ENCODE measurements at regions not wholly inside any gene's neighbourhood (a gene's known extent, or its start where the extent isn't known, plus 50 kb on each side); places are given as distances from the start of the nearest gene placed in this dataset.

DNA sequence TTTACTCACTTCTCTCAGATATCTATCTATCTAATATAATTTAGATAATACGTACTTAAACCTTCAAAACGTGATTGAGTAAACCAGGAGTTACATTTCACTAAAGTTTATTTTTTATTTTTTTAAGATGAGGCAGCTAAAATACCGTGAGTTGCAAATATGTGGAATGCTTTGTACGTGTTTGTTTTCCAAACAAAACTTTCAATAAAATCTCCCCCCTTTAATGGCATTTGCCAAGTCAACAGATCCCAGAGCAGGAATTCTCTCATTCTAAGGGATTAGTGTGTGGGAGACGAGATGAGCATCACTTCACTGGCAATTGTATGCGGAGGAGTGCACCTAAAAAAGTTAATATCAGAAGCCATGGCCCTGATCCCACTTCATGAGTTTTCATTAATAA is 53.7 kb upstream of the MAGI2 start:
- no peak overlapping the region for H3K27ac ChIP-seq
- TF ChIP-seq, protein P1, sequence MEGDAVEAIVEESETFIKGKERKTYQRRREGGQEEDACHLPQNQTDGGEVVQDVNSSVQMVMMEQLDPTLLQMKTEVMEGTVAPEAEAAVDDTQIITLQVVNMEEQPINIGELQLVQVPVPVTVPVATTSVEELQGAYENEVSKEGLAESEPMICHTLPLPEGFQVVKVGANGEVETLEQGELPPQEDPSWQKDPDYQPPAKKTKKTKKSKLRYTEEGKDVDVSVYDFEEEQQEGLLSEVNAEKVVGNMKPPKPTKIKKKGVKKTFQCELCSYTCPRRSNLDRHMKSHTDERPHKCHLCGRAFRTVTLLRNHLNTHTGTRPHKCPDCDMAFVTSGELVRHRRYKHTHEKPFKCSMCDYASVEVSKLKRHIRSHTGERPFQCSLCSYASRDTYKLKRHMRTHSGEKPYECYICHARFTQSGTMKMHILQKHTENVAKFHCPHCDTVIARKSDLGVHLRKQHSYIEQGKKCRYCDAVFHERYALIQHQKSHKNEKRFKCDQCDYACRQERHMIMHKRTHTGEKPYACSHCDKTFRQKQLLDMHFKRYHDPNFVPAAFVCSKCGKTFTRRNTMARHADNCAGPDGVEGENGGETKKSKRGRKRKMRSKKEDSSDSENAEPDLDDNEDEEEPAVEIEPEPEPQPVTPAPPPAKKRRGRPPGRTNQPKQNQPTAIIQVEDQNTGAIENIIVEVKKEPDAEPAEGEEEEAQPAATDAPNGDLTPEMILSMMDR (IDR thresholded peaks at IDR 0.05) = no peak
- no peak for TF ChIP-seq ZFX (IDR thresholded peaks at IDR 0.05; ENCODE audit: borderline replicate concordance)

DNA sequence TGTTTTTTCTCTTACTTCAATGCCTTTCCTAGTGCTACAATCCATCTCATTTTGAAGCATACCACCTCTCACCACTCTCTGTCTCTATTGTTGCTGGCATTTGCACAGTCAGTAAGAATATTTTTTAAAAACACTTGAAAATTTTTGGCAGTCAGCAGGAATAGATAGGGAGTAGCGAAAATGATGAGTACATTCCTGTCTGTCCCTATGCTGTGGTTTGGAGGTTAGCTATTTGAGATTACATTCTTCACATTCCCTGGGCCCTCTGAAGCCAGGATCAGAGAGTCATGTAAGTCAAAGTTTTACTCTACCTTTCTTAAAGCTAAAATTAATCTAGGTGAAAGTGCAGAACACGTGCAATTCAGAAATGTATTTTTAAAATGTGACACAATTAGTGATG is 53.0 kb upstream of the MAGI2 start:
- TF ChIP-seq ZFX (IDR thresholded peaks at IDR 0.05; ENCODE audit: borderline replicate concordance) = no peak
- TF ChIP-seq, protein P1 (IDR thresholded peaks at IDR 0.05) = no peak
- H3K27ac ChIP-seq = no peak overlapping the region

DNA sequence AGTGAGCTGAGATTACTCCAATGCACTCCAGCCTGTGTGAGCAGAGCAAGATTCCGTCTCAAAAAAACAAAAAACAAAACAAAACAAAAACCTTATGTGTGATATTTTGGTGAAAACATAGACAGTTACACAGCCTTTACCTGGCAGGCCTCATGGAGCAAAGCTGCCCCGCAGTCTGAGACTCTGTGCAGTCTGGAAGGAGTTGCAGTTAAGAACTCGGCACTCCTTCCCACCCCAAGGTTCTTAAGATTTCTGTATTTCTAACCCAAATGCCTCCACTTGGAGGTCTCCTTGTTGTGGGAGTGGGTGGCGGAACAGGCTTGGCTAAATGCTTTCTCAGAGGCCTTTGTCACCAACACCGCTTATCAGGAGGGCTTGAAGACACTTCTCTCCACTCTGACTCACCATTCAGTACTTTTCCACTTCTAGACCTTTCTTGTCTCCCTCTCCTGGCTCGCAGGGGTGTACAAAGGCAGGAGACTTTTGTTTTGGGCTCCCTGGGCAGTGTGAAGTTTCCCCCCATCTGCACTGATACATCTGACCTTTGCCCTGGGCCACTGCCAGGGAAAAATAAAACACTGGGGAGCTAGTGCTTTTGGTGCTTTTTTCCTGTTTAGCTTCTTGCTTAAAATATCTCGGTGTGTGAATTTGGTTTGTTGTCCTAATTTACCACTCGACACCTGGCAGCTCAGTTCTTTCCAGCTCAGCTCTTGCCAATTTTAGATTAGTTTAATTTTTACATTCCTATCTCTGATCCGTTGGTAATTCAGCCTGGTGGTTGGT is 51.3 kb upstream of the MAGI2 start:
- TF ChIP-seq, protein P1 (IDR thresholded peaks at IDR 0.05) = no peak
- TF ChIP-seq ZFX (IDR thresholded peaks at IDR 0.05; ENCODE audit: borderline replicate concordance) = no peak
- H3K27ac ChIP-seq = no peak overlapping the region
